ENCODE measurements at regions not wholly inside any gene's neighbourhood (a gene's known extent, or its start where the extent isn't known, plus 50 kb on each side); places are given as distances from the start of the nearest gene placed in this dataset.
"Not testable (repeated sequence)": the region's sequence is repeated elsewhere in the genome, so short reads cannot be mapped to it uniquely, and the experiment has no call there.

GRCh38 chr4:33071535-33071934 lies 2351.4 kb downstream of the PCDH7 start:
- DNase-seq (ENCODE audit: low spot score), result no peak

DNA sequence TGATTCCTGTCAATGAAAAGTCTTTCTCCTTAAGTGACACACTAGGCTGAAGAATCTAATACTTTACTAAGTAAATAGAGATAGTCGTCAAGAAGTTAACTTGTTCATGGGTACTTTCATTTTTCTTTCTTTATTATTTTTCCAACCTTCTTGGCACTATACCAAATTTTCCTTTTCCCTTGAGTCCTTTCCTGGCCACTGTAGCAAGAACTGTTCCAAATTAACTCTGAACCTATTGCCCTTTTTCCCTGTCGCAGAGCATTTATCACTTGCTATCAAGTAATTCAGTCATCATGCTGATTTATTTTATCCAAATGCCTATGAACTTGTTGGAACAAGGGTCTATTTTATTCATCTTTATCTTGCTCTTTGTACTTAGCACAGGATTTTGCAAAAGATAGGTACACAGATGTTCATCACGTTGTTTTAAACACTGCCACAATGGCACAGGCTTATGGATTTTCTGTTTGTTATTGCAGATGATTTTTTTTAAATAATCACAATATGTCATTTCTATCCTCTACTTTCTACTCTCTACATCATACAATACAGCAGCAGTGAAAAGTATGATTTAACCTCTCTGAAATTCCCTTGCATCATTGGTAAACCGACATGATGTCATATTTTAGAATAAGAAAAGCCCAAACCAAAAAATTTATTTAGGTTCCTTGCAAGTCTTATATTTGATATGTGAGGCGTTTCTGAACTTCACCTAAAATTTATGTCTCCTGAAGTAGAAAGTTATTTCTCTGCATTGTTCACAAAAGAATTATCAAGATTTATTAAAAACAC lies 2352.3 kb downstream of the PCDH7 start:
- no peak for DNase-seq (ENCODE audit: low spot score)

- no peak for DNase-seq (ENCODE audit: low spot score)
These were observed 2353.6 kb downstream of the PCDH7 start for GRCh38 chr4:33073811-33074210.

DNA sequence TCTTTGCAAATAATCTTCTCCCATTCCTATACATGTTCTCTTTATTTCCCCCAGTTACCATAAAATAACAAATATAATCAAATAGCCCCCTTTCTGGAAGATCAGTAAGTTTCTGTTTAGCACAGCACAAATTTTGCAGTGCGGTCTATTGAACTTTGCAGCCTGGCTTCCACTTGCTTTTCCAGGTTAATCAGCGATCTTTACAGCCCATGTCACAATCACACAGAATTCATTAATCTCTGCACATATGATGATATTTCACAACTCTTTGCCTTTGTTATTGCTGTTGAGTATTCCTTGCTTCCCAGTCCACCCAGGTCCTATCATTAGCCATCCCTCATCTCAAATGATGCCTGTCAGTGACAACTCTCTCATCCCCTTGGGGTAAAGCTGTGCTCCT lies 2358.0 kb downstream of the PCDH7 start:
- no peak for DNase-seq (ENCODE audit: low spot score)

GRCh38 chr4:33080275-33080674 lies 2360.1 kb downstream of the PCDH7 start:
- DNase-seq (ENCODE audit: low spot score), result no peak

GRCh38 chr4:33085709-33086108 lies 2365.5 kb downstream of the PCDH7 start:
- no peak for DNase-seq (ENCODE audit: low spot score)

- DNase-seq (ENCODE audit: low spot score), result no peak
These were observed 2366.3 kb downstream of the PCDH7 start for GRCh38 chr4:33086331-33086925.

DNA sequence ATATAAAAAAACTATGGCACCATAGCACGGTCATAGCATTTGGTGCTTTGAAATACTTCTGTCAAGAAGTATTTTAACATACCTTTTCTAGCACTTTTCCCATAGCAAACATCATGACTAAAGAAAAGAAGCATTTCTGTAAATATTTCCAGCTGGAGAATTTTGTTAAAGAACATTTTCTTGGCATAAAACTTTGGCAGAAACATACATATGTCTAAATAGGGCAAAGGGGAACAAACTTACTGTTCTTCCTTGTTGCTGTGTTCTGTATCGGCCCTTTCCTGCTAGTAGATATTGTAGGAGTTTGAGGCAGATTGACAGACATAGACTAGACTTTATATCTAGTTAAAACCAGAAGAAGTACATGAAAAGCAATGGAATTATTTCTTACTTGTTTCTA lies 2368.5 kb downstream of the PCDH7 start:
- DNase-seq (ENCODE audit: low spot score), result no peak

DNA sequence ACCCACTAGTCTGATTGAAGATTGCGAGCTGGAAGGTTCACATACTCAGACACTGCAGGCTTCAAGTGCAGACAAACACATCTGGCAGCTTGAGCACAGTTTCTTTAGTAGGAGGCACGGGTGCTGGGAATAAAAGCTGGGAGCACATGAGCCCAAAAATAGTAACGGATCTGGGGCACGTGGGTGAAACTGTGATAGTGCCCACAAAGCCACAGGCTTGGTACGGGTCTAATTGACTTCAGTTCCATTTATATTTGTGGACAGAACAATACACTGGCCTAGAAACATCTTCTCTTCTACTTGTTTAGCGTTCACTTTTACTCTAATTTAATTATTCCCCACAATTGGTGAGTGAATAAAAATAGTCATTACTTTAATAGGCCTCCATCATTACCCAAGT lies 2370.7 kb downstream of the PCDH7 start:
- DNase-seq (ENCODE audit: low spot score), result no peak

- no peak for DNase-seq (ENCODE audit: low spot score)
These were observed 2371.8 kb downstream of the PCDH7 start for GRCh38 chr4:33091961-33092360.

DNA sequence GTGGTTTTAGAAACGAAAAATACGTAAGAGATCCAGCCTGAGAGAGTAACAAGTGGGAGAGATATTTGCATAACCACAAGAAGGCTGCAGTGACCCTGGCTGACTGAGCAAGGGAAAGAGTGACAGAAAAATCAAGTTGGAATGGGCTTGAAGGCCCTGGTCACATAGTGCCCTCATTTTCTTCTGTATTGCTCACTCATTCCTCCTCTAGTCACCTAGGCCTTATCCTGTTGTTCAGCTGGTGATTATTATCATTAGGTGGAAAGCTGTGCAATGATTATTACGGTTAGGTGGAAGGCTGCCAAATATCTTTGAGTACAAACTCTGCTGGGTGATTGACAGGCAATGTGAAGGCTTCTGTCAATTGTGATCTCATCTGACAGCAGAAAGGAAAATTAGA lies 2384.1 kb downstream of the PCDH7 start:
- DNase-seq (ENCODE audit: low spot score), result no peak

GRCh38 chr4:33107814-33108213 lies 2387.6 kb downstream of the PCDH7 start:
- no peak for DNase-seq (ENCODE audit: low spot score)

DNA sequence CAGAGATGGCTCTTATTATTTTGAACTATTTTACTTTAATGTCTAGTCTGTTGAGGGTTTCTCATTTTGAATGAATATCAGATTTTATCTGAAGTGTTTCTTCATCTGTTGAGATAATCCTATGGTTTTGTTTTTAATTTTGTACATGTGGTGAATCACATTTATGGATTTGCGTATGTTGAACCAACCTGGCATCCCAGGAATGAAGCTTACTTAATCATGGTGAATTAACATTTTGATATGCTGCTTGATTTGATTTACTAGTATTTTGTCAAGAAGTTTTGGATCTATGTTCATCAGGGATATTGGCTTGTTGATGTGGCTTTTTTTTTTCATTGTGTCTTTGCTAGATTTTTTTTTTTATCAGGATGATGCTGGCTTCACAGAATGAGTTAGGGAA lies 2390.9 kb downstream of the PCDH7 start:
- no peak for DNase-seq (ENCODE audit: low spot score)

DNA sequence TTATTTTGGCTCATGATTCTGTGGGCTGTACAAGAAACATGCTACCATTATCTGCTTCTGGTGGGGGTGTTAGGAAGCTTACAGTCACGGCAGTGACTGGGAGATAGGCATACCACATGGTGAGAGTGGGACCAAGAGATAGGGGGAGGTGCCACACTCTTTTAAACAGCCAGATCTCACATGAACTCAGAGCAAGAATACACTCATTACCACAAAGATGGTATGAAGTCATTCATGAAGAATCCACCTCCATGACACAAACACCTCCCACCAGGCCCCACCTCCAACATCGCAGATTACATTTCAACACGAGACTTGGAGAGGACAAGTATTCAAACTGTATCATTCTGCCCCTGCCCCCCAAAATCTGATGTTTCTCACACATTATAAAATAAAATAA lies 2396.7 kb downstream of the PCDH7 start:
- DNase-seq (ENCODE audit: low spot score), result no peak

DNA sequence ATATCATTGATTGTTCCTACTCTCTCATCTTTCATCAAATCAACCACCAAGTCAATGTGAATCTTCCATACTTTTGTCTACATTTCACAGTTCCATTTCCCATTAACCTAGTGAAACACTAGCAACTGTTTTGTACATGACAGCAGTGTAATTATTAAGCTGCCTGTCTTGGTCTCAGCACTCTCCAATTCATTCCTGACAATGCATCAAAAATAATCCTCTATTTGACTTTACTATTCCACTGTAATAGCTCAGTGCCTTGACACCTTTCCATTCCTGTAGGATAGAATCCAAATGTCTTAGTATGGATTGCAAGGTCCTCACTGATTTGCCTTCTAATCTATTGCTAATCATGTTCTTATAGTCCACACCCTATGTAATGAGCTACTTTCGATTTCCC lies 2405.8 kb downstream of the PCDH7 start:
- no peak for DNase-seq (ENCODE audit: low spot score)

- DNase-seq (ENCODE audit: low spot score), result not testable (repeated sequence)
These were observed 2410.5 kb downstream of the PCDH7 start for GRCh38 chr4:33130662-33131061.

GRCh38 chr4:33133723-33134122 lies 2413.6 kb downstream of the PCDH7 start:
- DNase-seq (ENCODE audit: low spot score), result no peak

GRCh38 chr4:33134366-33134765 lies 2414.2 kb downstream of the PCDH7 start:
- no peak for DNase-seq (ENCODE audit: low spot score)

- DNase-seq (ENCODE audit: low spot score), result no peak
These were observed 2429.7 kb downstream of the PCDH7 start for GRCh38 chr4:33149658-33150524.

- no peak for DNase-seq (ENCODE audit: low spot score)
These were observed 2430.3 kb downstream of the PCDH7 start for GRCh38 chr4:33150525-33150910.

- DNase-seq (ENCODE audit: low spot score), result no peak
These were observed 2440.0 kb downstream of the PCDH7 start for GRCh38 chr4:33160126-33160525.

- no peak for DNase-seq (ENCODE audit: low spot score)
These were observed 2441.0 kb downstream of the PCDH7 start for GRCh38 chr4:33161202-33161601.

- DNase-seq (ENCODE audit: low spot score), result no peak
These were observed 2442.0 kb downstream of the PCDH7 start for GRCh38 chr4:33162122-33162521.
